Esophagus squamous epithelium (tissue), 4 donors: ENCODE measurements at regions not wholly inside any gene's neighbourhood (a gene's known extent, or its start where the extent isn't known, plus 50 kb on each side); places are given as distances from the start of the nearest gene placed in this dataset.

Experiments used
- CTCF ChIP-seq, 6 experiments: fragments of 450-650 bp in 4 of 6; fragments of 200-600 bp in 2 of 6; sonication (generic) in 2 of 6; IDR thresholded peaks; one replicate each; pipeline ENCODE4 v1.5.1; 2016 to 2019; ENCODE audit warnings: antibody characterized with exemption in 6 of 6, mild to moderate bottlenecking in 4 of 6, moderate library complexity in 4 of 6
- POLR2A ChIP-seq, 4 donors: fragments of 450-650 bp; IDR thresholded peaks; one replicate each; pipeline ENCODE4 v1.6.1; 2017; ENCODE audit warnings: antibody characterized with exemption in 4 of 4, mild to moderate bottlenecking in 4 of 4, moderate library complexity in 3 of 4

- TF ChIP-seq POLR2A (IDR thresholded peaks at IDR 0.05): no peak
- no peak for TF ChIP-seq CTCF (IDR thresholded peaks at IDR 0.05)
Measured at GRCh38 chr2:139259422-139260051, 479.3 kb upstream of the NXPH2 start.
